Glomerular visceral epithelial cell (primary cell): ENCODE measurements at regions not wholly inside any gene's neighbourhood (a gene's known extent, or its start where the extent isn't known, plus 50 kb on each side); places are given as distances from the start of the nearest gene placed in this dataset.
"Not testable (repeated sequence)": the region's sequence is repeated elsewhere in the genome, so short reads cannot be mapped to it uniquely, and the experiment has no call there.

ENCODE experiments used
- DNase-seq: peaks from one replicate; pipeline ENCODE4 v3.0.0-alpha.2; 2016; ENCODE audit errors: extremely low spot score

DNA sequence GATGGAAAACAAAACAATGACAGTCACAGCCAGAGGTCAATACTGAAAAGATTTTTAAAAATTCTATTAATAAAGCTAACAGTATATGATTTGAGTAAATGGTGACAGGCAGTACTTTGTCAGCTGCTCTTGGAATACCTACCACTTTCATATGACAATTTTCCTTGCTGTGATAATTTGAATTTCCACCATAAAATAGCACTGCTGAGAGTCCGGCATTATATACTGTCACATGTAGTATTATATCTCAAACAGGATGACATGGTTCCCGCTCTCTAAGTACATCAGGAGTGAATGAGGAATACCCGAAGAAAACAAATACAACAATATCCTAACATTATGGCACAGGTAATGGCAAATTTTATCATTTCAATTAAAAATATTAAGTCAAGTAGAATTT is 146.8 kb upstream of the TMPRSS15 start:
- no peak for DNase-seq

DNA sequence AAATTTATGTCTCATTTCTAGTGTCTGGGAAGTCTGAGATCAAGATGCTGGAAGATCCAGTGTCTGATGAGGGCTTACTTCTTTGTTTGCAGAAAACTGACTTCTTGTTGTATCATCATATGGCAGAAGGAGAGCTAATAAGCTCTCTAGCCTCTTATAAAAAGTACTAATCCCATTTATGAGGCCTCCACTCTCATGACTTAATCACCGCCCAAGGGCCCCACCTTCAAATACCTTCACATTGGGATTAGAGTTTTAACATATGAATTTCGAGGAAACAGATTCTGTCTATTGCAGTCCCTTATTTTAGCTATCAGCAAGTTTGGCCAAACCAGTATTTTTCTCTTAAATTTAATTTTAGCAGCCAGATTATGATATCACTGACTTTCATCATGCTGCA is 150.2 kb upstream of the TMPRSS15 start:
- no peak for DNase-seq

DNA sequence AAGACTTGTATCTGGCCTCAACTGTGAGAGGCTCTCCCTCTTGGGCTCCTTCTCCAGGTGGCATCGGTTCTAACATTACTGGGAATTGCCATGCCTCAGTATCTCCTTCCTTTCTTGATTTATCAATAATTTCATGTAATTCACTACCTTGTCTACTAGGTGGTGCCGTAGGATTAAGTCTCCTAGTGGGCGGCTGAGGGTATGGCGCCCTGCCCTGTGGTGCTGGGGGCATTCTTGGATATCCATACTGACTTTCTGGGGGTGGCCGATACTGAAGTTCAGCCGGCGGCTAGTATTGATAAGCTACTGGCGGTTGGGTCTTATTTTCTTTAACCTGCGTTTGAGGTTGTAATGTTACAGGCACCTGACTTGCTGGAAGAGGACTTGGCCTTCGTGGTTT is 164.2 kb upstream of the TMPRSS15 start:
- DNase-seq: not testable (repeated sequence)

DNA sequence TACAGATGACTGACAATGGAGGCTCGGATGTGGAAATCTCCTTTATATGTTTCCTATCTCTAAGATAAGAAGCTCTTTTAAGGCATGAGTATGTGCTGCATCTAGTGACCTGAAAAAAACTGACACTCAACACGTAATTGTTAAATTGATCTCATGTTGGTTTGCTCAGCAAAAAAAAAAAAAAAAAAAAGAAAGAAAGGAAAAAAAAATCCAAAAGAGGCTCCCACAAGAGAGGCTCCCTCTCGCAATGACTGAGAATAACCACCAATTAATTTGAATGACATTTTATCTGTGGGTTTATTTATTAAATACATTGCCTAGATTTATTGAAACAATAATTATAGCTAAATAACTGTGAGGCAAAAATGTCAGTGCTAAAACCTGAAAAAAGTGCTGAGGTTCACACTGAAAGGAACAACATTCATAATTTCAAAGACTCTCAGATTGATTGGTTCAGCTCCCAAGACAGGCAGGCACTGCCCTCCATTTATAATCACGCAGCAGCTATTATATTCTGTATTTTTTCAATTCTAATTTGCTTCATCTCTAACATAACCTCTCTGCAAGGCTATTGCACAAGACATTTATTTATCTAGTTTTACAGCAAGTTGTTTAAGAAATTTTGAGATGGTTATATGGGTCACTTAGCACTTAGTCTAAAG is 184.5 kb upstream of the TMPRSS15 start:
- DNase-seq: no peak

DNA sequence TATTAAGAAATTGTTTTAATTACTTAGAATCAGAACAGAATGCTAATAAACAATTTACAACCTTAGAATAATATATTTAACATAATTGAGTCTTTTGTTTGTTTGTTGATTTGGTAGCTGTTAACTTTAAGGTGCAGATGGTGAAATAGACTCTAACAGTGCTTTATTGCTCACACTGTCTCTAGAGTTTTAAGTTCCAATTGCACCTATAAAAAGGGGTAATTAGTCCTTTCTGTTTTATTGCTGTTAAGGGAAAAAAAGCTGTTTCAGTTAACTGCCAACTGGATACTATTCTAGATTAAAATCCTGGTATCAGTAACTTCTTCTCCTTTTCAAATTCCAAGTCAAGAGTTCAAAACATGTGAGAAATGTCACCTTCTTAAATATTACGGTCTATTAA is 197.6 kb upstream of the TMPRSS15 start:
- no peak for DNase-seq

DNA sequence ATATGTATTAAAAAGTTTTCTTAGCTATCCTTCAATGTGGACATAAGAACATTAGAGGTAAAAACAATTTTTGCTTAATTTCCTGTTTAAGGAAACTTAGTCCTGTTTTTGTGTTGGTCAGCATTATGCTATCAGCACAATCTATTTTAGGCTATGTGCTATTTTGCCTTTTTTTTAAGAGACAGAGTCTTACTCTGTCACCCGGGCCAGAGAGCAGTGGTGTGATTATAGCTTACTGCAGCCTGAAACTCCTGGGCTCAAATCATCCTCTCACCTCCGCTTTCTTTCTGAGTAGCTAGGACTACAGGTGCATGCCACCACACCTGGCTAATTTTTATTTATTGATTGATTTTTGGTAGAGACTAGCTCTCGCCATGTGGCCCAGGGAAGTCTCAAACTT is 199.1 kb upstream of the TMPRSS15 start:
- DNase-seq: no peak

DNA sequence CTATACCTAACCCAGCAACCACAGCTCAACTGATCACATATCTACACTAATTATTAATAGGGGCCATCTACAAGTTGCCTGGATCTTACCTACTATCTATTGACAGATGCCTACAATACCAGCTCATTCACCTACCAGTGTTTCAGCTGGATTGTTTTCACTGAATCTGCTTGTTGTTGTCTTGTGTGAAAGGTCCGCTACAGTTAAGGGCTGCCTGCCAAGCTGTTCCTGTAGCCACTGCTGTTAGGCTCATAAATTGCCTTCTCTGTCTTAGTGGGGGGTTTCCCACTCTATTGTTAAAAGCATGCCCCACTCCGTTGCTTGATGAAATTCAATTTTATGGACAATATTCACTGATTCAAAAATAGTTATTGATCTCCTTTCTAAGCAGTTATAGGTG is 199.7 kb upstream of the TMPRSS15 start:
- no peak for DNase-seq

DNA sequence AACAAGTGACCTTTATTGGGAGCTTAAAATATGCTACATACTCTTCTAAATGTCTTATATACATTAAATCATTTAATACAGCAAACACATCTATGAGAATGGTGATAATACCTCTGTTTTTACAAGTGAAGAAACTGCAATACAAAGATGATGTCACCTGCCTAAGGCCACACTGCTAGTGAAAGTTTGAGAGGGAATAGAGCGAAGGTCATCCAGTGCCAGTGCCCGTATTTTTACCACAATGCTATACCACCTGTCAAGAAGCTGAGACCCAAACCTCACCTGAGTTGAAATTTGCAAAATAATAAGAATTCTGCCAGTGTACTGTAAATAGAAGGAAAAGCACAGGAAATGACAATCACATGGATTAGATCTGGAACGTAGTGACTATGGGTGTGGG is 200.4 kb upstream of the TMPRSS15 start:
- no peak for DNase-seq

DNA sequence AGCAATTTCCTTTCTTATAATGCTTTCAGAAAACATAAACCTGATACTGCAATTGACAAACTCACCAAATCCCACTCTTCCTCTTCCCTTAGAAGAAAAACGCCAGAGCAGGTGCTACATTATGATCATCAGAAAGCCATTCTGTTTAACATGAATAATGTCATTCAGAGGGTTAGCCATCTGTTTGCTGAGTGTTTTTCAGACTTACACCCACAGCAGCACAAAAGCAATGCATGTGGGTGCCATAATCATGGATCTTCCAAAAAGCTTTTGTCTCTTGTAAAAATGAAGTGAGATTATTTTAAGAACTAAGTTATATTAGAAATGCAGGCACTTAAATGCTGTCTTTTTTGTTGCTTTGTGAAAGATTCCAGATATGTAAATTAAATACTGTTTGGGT is 204.6 kb upstream of the TMPRSS15 start:
- DNase-seq: no peak

DNA sequence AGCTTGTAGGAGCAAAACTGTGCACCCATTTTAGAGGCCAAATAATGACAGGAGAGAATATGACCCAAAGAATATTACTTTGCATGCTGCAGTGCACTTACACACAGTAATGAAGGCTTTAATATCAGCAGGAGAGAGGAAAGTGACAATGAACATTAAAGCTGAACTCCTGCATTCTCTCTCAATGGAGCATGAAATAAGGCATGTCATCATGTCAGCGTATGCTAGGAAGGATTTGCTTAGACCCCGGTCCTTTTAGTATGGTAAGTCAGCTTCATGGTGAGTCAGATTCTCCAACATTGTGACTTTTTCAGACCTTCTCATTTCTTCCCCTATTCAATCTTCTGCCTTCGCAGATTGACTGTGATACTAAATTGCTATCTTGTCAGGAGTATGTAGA is 210.7 kb upstream of the TMPRSS15 start:
- no peak for DNase-seq

DNA sequence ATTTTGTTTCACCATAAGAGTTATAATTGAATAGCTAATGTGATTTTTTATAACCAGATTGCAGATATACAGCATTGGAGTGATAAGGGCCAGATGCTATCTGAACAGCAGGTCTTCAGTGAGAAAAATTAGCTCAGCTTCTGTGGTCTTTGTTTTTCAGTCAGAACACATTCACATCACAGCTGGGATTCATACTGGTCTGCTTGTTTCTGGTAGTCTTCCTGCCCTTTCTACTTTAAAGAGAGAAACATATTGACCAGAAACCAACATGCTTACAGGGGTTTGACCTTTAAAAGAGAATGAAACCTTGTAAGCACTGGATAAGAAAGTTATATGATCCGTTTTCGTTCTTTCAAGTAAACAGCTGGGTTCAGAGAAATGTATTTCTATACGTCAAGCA is 213.7 kb upstream of the TMPRSS15 start:
- DNase-seq: no peak

DNA sequence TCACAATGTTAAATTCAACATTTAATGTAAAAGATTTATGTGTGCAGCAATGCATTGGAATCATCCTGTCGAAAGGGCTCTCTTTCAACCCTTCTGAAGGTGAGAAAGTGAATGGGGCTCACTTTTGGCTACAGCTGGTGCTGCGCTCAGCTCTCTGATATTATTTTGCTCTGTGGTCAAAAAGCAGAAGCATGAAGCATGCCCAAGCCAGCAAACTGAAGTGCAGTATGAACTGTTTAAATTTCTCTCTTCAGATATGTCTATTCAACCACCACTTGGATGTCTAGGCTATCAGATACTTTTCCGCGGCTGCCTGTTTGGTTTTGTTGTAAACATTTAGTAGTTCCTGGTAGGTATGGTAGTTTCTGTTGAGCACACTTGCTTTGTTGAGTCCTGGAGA is 216.9 kb upstream of the TMPRSS15 start:
- DNase-seq: no peak

DNA sequence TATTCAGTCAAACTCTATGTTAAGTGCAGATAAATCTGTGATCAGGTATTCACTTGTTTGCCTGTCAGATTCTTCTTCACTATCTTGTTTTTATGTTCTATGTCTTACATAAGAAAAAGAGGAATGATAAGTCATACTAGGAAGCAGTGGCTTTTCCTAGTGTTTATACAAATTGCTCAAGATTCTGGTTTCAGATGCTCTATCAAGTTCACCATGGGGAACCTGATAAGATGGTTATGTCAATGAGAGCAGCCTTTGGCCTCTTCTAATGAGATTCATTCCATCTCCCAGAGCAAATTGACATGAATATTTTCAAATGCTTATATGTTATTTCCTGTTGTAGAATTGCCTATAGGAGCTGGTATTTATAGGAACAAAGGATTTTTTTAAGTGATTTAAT is 218.8 kb upstream of the TMPRSS15 start:
- DNase-seq: no peak

DNA sequence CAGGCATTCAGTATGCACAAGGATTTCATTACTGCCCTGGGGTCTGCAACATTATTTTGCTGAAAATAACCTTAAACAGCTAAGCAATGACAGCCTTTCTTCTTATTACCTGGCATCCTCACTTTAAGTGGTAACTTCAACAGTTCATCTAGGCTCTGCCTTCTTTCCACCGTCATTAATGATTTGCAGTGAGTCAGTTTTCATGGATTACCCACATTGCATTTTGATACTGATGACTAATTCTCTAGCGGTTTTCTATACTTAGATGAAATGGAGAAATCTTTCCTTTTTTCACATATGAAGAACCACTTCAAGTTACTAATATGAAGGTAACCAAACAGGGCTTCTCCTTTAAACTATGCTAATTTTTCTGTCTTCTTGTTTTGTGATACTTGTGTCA is 226.9 kb upstream of the TMPRSS15 start:
- DNase-seq: peak; percentile 34

DNA sequence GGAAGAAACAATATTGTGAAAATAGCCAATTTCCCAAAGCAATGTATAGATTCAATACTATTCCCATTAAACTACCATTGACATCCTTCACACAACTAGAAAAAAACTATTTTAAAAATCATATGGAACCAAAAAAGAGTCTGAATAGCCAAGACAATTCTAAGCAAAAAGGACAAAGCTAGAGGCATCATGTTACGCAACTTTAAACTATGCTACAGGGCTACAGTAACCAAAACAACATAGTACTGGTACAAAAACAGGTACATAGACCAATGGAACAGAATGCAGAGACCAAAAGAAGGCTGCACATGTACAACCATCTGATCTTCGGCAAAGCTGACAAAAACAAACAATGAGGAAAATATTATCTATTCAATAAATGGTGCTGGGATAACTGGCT is 233.3 kb upstream of the TMPRSS15 start:
- no peak for DNase-seq

DNA sequence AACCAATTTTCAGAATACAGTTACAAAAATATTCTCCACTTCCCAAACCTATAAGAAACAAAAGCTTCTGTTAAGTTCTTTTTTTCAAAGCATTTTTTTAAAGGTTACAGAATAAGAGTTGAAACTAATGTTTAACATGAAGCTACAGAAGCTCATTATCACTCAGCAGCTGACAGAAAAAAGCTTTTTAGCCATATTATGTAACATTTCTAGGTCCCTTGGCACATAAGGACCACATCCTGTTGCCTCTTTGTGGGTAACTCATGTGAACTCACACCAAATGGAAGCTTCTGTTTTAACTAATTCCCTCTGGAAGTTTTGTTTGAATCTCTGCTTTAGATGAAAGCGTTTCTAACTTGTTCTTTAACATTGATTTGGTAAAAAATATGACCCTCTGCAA is 242.5 kb upstream of the TMPRSS15 start:
- DNase-seq: no peak

DNA sequence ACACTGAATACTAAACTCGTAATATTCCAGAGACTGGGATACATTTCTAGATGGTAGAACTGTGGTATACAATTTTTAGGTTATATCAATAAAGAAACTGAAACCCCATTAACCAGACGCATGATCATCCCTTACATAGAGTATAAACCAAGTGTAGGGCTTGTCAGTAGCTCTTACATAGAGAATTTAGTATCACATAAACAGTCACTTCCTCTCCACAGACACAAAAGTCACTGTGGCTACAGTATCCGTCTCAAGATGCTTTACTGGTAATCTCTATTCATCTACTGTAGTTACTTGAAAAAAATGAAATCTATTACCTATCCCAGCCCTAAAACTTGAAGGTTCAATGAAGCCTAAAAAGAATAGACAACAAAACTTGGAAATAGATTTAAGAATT is 252.3 kb upstream of the TMPRSS15 start:
- DNase-seq: no peak

DNA sequence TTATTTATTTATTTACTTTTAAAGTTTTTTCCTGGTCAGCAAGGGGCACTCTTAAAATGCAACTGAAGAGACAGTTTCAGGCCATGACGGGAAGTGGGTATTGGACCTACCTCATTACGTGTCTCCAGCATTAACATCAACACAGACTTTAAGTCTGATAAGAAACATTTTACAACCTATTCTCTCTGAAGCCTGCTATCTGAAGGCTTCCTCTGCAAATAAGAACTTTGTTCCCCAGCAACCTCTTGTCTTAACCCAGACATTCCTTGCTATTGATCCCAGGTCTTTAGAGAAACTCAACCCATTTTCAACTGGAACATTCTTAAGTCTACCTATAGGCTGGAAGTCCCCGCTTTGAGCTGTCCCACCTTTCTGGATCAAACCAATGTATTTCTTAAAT is 258.3 kb upstream of the TMPRSS15 start:
- DNase-seq: no peak

DNA sequence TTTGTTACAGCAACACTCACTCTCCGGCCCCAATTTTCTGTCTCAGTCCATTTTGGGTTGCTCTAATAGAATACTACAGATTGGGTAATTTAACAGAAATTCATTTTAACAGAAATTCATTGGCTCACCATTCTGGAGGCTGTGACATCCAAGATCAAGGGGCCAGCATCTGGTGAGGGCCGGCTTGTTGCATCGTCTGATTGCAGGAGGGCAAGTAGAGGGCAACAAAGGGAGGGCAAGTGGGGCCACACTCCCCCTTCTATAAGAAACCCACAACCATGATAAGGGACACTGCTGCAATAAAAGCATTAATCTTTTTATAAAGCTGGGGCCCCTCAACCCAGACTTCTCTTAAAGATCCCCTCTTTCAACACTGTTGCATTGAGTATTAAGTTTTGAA is 260.1 kb upstream of the TMPRSS15 start:
- DNase-seq: no peak

DNA sequence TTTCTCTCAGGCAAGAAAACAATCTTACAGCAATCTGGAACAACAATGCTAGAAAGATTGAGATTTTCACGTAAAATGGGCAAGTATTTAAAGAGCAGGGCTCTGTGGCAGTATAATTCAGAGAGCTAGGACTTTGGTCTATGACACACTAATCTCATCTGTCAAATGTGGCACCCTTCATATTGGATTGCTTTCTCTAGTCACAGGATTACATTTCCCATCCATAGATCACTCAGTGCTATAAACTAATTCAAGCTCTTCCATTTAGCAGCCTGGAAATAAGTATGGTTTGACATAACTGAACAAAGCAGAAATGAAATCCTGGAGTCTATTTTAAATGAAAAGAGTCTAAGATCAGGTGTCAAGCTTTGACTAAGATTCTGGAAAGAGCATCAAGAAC is 263.1 kb upstream of the TMPRSS15 start:
- DNase-seq: no peak

DNA sequence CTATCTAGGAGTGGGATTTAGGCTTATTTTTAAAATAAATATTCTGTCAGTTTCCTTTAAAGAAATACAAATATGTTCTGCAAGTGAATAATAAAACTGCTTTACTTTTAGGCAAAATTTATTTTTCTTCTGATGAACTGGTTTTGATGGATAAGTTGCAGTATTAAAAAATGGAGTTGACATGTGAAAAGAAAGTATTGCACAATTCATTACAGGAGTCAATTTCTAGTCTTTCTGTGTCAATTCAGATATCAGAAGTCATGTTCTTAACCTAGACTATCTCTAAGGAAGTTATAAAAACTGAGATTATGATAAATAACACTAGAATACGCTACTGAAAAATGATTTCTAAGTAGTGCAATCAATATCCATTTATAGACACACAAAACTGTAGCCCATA is 270.2 kb upstream of the TMPRSS15 start:
- no peak for DNase-seq

DNA sequence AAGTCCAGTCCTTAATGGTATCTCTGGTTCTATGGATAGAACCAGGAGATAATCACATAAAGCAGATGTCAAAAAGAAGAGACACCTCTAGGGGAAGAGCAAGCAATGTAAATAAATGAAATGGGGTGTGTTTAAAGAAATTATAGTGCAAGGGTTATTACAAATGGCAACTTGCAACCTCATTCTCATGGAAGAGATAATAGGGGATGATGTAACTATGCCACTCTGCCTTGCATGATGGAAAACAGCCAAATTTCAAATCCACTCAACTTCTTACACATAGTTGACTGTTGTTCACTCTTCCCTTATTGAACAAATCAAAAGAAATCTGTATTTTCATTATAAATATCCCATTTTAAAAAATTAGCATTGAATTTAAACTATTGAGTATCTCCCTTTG is 274.0 kb upstream of the TMPRSS15 start:
- DNase-seq: no peak

DNA sequence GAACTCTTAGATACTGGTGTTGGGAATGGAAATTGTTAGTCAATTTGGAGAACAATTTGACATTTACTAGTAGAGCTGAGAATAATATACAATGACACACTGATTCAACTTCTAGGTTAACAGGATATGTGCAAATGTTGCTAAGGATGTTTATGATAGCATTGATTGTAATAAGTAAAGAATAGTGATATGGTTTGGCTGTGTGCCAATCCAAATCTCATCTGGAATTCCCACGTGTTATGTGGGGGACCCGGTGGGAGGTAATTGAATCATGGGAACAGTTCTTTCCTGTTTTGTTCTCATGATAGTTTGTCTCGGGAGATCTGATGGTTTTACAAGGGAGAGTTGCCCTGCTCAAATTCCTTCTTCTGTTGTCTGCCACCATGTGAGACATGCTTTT is 302.4 kb upstream of the TMPRSS15 start:
- no peak for DNase-seq

DNA sequence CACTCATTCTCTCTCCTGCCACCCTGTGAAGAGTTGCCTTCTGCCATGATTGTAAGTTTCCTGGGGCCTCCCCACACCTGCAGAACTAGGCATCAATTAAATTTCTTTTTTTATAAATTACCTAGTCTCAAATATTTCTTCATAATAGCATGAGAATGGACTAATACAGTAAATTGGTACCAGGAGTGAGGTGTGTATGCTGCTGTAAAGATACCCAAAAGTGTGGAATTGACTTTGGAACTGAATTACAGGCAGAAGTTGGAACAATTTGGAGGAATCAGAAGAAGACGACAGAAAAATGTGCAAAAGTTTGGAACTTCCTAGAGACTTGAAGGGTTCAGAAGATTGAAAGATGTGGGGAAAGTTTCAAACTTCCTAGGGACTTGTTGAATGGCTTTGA is 308.1 kb upstream of the TMPRSS15 start:
- DNase-seq: no peak

DNA sequence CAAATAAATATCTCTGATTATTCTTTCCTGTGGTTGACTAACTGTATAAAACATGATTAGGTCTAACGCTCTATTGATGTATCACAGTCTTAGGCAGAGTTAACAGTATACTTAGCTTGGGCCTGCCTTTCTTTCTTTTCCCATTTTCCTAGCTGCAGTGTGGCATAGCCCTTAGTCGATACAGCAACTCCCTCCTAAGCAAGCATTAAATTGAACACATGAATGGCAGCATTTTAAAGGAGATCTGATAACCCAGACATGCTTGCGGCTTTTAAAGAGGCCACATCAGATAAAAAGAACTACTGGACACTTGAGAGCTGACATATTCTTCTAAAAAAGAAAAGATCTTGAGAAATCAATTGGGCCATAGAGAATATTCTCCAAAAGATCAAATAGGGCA is 312.0 kb upstream of the TMPRSS15 start:
- no peak for DNase-seq
